Epidermal melanocyte (primary cell): ENCODE measurements at regions not wholly inside any gene's neighbourhood (a gene's known extent, or its start where the extent isn't known, plus 50 kb on each side); places are given as distances from the start of the nearest gene placed in this dataset.

ENCODE experiments used
- DNase-seq: peaks from one replicate; pipeline ENCODE4 v3.0.0; 2011; ENCODE audit warnings: low spot score; ENCODE audit not compliant: insufficient read length

DNA sequence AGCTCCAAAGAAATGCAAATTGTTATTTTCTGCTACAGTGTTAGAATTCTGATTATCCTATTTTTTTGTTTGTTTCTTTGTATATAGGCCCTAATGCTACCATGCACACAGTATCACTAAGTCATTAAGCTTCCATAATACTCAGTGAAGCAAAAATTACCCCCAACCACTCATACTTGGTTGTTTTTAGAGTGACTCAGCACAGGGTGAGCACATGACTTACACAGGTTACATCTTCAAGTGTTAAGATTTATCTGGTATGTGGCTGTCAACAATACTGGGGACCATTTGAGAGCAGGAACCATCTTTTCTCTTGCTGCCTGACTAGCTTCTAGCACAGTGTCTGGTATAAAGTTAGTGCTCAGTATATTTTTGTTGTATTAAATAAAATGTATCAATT lies 255.8 kb upstream of the SLC24A2 start:
- no peak for DNase-seq

DNA sequence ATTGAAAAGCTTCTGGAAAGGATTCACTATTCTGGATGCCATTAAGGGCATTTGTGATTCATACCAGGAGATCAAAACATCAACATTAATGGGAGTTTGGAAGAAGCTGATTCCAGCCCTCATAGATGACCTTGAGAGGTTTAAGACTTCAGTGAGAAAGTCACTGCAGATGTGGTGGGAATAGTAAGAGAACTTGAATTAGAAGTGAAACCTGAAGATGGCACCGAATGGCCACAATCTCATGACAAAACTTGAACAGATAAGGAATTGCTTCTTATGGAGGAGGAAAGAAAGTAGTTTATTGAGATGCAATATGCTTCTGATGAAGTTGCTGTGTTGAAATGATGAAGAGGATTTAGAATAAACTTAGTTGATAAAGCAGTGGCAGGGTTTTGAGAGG lies 254.6 kb upstream of the SLC24A2 start:
- DNase-seq: no peak

DNA sequence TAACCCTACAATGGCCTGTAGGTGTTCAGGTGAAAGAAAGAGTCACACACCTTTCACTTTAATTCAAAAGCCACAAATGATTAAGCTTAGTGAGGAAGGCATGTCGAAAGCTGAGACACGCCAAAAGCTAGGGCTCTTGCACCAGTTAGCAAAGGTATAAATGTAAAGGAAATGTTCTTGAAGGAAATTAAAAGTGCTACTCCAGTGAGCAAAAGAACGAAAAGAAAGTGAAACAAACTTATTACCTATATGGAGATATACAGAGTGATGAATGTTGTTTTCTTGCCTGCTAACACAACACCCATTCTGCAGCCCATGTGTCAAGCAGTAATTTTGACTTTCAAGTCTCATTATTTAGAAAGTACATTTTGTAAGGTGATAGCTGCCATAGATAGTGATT lies 254.2 kb upstream of the SLC24A2 start:
- no peak for DNase-seq

DNA sequence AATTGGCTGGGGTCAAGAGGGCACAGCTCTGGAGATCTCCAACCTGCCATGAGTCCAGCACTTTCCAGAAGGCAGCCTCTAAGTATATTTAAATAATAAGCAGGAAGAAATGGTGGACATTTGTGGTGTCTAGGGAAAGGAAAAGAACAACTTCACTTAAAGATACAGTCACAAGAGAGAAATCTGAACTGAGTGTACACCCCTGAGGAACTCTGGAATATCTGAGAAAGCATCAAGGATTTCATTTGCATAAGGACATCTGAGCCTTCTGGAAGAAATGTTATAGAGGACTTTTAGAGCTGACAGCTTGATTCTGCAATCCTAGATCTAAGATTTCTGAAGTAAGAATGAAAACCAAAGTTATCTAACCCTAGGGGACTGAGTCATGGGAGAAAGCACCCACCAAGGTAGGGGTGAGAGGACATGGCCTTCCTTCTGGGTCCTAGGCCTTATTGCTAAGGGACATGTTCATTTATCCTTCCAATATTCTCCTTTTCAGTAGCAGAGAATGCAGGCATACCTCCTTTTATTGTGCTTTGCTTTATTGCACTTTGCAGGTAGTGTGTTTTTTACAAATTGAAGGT lies 253.4 kb upstream of the SLC24A2 start:
- no peak for DNase-seq

DNA sequence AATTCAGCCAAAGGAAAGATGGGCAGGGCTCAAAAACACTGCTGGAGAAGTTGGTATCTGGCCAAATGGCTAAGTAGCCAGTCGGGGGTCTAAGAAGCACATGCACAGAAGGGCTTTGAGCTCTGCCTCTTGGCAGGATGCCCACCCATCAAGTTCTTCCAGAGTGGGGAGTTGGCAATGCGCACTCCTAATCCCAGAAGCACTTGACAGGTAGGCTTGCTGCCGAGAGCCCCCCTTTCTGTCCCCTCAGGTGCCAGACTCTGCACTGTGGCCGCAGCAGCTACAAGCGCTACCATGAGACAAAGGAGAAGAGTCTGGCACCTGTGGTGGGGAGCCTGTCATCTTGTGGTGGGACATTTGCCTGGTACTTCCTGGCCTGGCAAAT lies 252.9 kb upstream of the SLC24A2 start:
- no peak for DNase-seq

DNA sequence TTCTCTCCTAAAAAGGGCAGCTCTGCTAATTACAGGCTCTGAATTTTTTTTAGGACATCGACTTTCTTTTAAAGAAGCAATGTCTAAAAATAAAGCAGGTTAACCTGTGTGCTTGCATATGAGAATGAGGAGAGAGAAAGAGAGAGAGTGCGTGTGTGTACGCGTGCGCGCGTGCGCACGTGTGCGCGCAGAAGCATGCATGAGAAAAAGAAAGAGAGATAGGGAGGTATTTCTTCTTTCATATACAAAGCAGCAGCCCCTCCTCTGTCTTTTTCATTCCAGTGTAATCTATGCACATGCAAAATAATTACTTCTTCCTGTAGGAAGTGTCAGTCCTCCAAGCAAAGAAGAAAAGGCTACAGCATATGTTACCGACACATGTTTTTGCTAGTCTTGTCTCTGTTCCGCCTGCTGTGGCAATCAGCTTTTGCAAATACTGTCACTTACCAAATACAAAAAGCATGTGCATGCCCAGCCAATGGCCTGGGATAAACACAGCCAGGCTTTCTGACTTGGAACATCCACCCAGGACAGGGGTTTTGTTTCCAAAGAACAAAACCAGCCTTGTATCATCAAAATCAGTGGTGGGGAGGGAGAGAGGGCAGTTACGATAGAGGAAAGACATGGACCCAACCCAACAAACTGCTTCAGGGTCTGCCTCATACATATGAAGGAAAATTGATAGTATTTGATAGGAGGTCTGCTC lies 252.3 kb upstream of the SLC24A2 start:
- no peak for DNase-seq

DNA sequence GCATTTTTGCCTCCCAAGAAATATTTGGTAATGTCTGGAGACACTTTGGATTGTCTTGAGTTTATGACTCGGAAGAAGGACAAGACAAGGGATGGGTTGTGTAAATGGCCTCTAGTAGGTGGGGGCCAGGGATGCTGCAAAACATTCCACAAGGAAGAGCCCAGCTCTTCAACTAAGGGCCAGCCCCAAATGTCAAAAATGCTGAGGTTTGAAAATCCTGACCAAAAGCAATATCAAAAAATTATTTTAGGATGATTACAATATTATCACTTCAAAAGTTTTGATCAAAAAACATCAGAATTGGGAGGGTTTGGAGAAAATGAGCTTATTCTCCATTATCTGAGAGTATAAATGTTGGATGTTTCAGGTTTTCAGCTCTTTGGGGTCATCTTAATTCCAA lies 248.9 kb upstream of the SLC24A2 start:
- no peak for DNase-seq

DNA sequence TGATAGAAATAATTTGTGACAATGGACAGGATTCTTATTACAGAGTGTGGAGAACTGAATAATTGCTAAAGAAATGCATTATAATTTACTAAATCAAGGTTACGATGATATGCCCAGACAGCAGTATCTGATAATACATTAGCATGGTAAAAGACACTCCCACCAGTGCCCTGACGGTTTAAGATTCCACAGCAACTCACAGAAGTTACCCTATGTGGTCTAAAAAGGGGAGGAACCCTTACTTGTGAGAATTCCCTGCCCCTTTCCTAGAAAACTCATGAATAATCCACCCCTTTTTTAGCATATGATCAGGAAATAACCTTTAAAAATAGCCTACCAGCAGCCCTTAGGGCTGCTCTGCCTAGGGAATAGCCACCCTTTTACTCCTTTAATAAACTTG lies 244.7 kb upstream of the SLC24A2 start:
- DNase-seq: no peak

DNA sequence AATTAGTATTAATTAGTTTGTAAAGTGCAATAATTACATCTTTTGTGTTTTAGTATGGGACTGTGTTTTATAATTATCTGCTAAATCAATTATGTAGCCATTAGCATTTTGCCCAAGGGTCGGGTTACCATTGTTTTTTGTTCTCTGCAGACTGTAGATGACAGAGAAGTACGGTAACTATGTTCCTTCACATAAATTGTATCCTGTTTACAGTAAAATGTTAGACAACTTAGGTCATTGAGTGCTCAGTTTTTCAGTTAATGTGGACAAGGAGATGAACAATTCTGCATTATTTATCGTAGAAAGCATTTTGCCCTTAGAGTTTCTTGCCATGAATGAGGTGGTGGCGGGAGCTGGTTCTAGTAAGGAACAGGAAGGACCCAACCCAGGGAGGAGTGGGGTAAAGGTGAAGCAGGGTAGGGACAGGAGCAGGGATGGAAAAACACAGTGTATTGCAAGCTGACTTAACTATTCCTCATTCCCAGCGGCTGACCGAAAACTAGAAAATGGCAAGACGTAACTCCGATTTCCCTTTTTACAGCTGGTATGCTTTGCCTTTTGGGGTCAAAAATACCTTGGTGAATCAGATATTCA lies 243.7 kb upstream of the SLC24A2 start:
- no peak for DNase-seq

DNA sequence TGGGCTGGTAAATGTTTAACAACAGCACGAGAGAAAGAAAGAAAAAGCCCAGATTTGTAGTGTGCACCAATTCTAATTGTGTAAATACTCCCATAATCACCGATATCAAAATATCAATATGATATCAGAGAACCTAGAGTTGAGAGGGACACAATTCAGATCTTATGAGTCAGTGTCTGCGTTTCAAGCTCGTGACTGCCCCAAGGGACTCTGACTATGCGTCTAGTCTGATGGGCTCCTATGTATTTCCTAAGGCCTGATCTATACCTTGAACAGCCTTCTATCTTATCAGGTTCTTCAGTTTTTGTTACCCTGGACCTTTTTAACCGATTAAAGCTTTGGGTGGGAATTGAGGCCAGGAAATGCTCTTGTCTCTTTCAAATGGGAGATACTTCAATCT lies 243.0 kb upstream of the SLC24A2 start:
- no peak for DNase-seq

DNA sequence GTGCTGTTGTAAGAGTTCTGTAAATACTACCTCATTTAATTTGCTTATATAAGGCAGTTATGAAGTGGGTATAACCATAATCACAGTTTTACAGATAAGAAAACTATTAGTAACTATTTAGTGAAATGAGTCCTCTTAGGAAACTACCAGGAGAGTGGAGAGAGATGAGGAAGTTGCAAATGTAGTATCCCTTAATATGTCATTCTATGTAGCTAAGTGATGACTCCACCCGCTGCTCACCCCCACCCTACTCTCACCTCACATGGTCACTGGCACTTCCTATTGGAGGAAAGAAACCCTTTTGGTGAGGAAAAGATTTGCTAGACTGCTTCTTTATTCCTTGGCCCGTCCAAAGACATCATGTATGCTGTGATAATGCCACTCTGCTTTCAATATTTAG lies 241.8 kb upstream of the SLC24A2 start:
- no peak for DNase-seq

DNA sequence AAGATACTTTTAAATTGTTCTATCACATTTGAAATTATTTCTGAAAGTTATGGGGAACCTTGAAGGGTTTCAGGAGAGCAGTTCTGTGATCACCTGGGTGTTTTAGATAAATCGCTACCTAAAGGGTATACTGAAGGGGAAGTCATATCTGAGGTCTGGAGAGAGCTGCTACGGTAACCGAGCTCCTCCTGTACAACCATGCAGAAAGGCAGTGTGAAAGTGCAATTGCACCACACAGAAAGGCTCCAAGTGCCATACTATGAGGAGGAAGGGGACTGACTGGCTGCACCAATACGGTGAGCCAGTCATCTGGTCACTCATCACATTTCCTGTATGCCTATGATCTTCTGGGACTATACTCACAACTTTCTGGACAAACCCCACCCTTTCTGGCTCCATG lies 241.4 kb upstream of the SLC24A2 start:
- no peak for DNase-seq

DNA sequence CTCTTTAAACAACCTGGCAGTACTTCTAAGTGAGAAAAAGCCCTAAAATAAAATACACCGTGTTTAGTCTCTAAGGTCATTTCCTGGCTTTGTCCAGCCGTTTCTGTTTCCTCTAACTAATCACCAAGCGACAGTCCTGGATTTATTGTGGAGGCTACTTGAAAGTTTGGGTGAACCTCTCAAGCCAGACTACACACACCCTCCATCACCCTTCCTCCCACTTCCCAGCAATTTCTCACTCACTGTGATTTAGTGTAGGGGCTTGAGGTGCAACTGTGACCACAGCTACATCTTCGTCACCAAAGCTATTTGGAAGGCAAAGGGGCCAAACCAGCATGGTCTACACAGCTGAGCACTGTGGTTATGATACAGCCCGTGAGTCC lies 240.0 kb upstream of the SLC24A2 start:
- no peak for DNase-seq

DNA sequence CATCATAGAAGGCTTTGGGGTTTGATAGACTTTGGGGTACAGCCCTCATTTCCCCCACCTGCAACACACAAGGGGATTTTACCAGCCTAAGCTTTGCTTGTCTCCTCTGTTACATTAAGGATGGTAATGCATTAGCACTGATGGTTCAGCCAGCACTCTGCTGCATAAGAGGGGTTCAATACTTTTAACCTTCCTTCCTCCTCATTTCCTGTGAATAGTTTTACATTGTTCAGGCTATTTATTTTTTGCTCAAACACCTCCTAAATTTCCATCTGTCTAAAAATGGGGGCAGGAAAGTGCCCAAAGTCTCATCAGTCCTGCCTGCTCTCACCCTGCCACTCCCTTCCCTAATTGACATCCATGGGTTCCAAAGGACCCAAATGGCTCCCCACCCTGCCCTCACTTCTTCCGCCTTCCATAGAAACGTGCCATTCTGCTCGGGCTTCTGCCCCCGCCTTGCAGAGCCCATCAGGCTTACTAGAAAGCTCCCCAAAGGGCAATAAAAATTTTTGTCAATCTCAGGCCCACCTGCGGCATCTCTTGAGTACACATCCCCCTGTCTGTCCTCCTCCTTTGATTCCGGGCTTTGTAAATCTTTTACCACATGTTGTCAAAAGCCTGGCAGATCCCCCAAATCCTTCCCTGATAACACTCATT lies 239.5 kb upstream of the SLC24A2 start:
- no peak for DNase-seq

DNA sequence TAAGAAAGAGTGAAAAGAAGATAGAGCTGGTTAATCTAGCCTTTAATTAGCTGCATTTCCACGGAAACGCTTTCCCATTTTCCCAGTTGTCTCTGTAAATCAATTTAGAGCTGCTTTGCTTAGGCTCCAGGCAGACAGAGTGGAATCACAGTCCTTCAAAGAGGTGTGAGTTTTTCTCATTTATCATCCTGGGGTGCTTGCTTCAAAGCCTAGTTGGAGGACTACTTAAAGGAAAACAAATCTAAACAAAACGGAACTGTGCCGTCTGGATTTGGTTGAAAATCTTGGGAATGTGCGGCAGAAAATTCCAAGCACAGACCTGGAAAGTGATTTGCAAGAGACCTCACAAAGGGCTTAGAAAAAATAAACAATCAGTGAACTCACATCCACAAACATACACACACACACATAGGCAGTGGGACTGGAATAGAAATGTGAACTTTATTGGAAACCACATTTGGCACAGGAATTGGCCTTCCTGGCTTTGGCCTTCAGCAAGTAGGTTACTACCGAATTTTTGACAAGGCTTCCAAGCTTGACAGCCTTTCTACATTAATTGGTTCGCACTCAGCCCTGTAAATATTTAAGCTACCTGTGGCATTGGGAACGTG lies 235.2 kb upstream of the SLC24A2 start:
- DNase-seq: no peak

DNA sequence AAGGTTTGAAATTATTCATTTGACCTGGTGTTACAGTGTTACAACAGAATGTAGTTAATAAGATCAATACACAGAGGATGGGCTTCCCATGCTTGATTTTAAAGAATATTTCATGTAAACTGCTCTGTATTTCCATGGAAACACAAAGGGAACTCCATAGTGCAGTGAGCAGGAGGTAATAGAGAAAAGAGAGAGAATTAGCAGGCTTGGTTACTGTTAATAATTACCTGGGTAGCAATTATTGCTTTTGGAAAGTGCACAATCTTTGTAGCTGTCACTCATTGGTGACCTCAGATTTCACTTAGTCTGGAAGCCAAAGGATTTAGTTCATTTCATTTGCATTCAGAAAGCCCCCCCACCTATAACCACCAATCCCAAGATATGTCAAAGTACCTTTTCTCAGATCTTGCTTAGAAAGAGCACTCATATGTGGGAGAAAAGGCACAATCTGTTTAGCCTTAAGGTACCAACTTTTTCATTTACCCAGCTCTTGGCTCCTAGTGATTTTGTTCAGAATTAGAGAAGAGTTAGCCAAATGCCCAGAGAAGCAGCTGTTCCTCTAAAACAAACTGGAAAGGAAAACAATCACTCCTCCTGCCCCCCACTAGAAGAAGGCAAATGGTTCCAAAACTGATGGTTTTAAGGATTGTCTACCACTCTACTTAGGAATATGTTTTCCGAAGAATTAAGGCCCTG lies 234.5 kb upstream of the SLC24A2 start:
- DNase-seq: no peak

DNA sequence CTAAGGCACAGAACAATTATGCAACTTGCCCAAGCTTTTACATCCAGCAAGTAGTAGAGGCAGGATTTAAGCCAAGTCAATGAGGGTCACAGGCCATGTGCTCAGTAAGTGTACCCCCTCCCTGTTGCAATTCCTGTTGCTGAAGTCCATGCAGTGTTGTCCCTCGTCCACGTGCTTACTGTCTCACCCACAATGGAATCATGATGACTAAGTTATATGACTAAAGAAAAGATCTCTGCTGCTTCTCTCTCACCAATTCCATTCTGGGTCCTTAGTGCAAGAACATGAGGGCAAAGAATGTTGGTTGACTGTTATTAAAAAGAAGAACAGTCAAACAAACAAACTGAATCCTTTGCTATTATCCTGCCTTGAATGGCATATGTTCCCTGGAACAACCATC lies 233.6 kb upstream of the SLC24A2 start:
- no peak for DNase-seq

DNA sequence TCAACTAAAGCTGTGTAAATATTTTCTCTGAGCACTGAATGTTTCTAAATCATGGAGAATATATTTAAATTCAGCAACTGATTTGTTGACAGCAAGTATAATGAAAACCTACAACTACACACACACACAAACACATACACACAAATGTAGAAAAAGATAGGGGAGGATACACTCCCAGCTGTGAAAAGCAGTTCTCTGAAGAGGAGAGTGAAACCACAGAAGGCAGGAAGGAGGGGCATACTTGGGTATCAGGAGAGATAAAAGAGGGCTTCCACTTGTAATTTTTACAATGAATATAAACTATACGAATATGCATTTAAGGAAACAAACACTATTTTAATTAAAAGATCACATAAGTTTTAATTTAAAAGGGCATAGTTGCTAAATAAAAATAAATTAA lies 227.8 kb upstream of the SLC24A2 start:
- DNase-seq: no peak

DNA sequence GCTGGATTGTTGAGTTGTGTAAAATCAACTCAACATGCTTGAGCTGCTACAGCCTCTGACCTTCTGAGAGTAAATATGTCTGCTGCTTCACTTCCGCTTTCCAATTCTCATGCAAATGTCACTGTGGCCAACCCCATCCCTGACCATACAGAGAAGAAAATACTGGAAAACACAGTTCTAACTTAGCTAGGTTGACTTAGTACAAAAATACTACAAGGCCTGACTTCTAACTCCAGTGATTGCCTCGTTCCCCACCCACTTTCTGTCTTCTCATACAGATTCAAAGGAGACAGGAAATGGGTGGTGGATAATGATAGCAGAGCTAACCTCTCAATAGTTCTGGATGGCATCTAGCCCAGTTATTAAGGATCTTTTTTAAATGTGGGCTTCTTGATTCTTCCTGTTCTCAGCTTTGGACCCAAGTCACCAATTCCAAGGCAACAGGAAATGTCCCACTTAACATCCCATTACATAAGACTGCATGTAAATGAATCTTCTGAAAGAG lies 226.6 kb upstream of the SLC24A2 start:
- DNase-seq: no peak

DNA sequence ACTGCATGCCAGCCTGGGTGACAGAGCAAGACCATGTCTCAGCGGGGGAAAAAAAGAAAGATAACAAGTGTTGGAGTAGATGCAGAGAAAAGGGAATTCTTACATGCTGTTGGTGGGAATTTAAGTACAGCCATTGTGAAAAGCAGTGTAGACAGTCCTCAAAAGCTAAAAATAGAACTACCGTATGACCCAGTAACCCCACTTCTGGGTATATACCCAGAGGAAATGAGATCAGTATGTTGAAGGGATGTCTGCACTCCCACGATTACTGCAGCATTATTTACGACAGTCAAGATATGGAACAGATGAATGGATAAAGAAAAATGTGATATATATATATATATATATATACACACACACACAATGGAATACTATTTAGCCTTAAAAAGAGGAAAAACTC lies 225.3 kb upstream of the SLC24A2 start:
- no peak for DNase-seq

DNA sequence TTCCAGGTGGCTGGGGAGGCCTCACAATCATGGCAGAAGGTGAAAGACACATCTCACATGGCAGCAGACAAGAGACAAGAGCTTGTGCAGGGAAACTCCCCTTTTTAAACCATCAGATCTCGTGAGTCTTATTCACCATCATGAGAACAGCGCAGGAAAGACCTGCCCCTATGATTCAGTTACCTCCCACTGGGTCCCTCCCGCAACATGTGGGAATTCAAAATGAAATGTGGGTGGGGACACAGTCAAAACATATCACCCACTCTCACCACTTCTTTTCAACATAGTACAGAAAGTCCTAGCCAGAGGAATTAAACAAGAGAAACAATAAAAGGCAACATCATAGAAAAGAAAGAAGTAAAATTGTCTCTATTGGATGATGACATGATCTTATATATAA lies 223.4 kb upstream of the SLC24A2 start:
- DNase-seq: no peak

DNA sequence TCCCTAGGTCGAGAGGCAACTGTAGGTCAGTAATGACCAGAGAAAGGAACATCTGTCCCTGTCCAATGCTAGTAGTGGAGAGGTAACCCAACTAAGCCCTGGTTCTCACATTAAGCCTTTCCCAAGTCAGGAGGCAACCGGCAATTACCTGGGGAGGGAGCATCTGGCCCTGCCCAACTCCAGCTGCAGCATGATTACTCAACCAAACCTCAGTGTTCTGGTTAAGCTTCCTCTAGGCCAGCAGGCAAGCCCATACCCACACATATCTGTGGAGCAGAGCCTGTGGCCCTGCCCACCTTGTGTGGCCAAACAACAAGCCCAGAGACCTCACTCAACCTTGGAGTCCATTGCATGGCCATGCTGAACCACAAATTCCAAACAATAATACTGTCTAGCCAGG lies 220.8 kb upstream of the SLC24A2 start:
- no peak for DNase-seq
